ENCODE measurements at regions not wholly inside any gene's neighbourhood (a gene's known extent, or its start where the extent isn't known, plus 50 kb on each side); places are given as distances from the start of the nearest gene placed in this dataset.

GRCh38 chr5:68420476-68421344, 205.2 kb downstream of the PIK3R1 start:
- Histone ChIP-seq H2AFZ (replicated peaks) (no peak overlapping the region), H3K9ac (no peak overlapping the region), H3K79me2 (ENCODE audit: low read depth) (no peaks in the 10 kb centered on the region), H3K27ac (no peak overlapping the region), H3K27me3 (no peaks in the 10 kb centered on the region), H3K4me2 (no peak overlapping the region), H3K4me1 (peaks cover 9% of the 10 kb centered on the region), H3K4me3 (no peak overlapping the region), H3F3A (ENCODE audit: low read depth) (no peaks in the 10 kb centered on the region), H3K36me3 (no peaks in the 10 kb centered on the region), H3K9me3 (ENCODE audit: low read depth) (no peaks in the 10 kb centered on the region), H4K20me1 (ENCODE audit: low read depth) (no peaks in the 10 kb centered on the region)
- Mint-ChIP-seq H3K4me3 (no peak overlapping the region), H3K36me3 (no peaks in the 10 kb centered on the region), H3K9me3 (no peaks in the 10 kb centered on the region), H3K27me3 (ENCODE audit: insufficient read depth, low read depth) (no peaks in the 10 kb centered on the region), H3K27ac (no peak overlapping the region), H3K4me1 (peaks cover 23% of the 10 kb centered on the region)
- TF ChIP-seq EZH2phosphoT487 (IDR thresholded peaks at IDR 0.05) (no peak), EZH2 (IDR thresholded peaks at IDR 0.05) (no peak), CTCF (IDR thresholded peaks at IDR 0.05) (no peak)
- DNase-seq (ENCODE audit: low spot score), result no peak

DNA sequence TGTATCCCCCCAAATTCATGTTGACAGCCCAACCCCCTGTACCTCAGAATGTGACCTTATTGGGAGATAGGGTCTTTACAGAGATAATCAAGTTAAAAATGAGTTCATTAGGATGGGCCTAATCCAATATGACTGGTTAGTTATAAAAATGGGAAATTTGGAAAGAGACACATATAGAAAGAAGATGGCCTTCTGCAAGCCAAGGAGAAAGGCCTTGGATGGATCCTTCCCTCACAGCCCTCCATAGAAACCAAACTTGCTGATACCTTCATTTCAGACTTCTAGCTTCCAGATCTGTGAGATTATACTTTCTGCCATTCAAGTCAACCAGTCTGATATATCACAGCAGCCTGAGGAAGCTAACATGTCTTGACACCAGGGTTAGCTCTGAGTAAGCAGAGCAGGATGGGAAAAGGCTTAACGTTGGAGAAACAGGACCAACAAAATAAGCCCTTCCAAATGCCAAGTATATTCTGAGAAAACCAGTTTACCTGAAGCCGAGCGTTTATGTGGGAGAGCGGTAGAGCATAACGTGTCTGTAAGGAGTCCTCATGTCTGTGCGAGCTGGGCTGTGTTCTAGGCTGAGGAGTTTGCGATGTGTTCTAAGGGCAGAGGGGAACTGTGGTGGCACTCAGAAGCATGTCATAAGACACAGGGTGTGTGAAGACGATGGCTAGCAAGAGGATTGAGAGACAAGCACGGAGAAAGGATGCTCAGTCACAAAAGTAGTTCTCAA, 206.1 kb downstream of the PIK3R1 start:
- H3K79me2 ChIP-seq (ENCODE audit: low read depth), result no peaks in the 10 kb centered on the region
- Mint-ChIP-seq H3K36me3 (no peaks in the 10 kb centered on the region), H3K4me1 (peaks cover 21% of the 10 kb centered on the region), H3K27ac (no peak overlapping the region), H3K4me3 (no peak overlapping the region), H3K27me3 (ENCODE audit: insufficient read depth, low read depth) (no peaks in the 10 kb centered on the region), H3K9me3 (no peaks in the 10 kb centered on the region)
- peaks cover 9% of the 10 kb centered on the region for H3K4me1 ChIP-seq
- no peak overlapping the region for H3K9ac ChIP-seq
- no peaks in the 10 kb centered on the region for H3K36me3 ChIP-seq
- H4K20me1 ChIP-seq (ENCODE audit: low read depth), result no peaks in the 10 kb centered on the region
- no peak overlapping the region for H3K4me3 ChIP-seq
- H3K27ac ChIP-seq, result no peak overlapping the region
- H3F3A ChIP-seq (ENCODE audit: low read depth), result no peaks in the 10 kb centered on the region
- H3K9me3 ChIP-seq (ENCODE audit: low read depth), result no peaks in the 10 kb centered on the region
- TF ChIP-seq CTCF (IDR thresholded peaks at IDR 0.05), result no peak
- no peak for TF ChIP-seq EZH2 (IDR thresholded peaks at IDR 0.05)
- TF ChIP-seq EZH2phosphoT487 (IDR thresholded peaks at IDR 0.05), result no peak
- H3K27me3 ChIP-seq, result no peaks in the 10 kb centered on the region
- no peak overlapping the region for H3K4me2 ChIP-seq
- DNase-seq (ENCODE audit: low spot score), result no peak
- H2AFZ ChIP-seq (replicated peaks), result no peak overlapping the region

DNA sequence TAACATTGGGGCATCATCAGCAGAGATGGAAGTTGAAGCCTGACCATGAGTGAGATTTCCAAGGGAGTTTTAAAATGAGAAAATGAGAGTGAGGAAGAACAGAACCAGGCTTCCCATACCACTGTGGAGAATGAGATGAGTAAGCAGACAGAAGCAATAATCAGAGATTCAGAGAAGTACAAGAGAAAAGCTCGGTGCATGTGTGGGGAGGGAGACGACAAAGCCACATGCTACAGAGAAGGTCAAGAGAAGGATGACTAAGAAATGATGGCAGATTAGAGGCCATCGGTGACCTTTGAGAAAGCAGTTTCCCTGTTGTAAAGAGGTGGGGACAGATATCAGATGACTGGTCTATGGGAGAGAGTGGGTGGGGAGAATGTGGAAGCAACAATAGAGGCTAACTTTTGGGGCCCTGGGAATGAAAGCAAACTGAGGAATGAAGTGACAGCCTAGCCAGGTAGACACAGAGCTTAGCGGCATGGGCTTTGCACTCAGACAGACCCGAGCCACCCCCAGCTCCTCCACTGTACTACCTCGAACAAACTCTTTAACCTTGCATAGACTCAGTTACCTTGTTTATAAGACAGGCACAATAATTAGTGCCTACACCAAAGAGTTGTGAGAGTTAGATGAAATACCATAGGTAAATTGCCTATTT, 207.7 kb downstream of the PIK3R1 start:
- H2AFZ ChIP-seq (replicated peaks), result no peak overlapping the region

More for the DNA sequence above, 207.7 kb downstream of the PIK3R1 start:
- Mint-ChIP-seq H3K36me3 (no peaks in the 10 kb centered on the region), H3K4me3 (no peak overlapping the region), H3K9me3 (no peaks in the 10 kb centered on the region), H3K4me1 (peaks cover 24% of the 10 kb centered on the region), H3K27ac (no peak overlapping the region), H3K27me3 (ENCODE audit: insufficient read depth, low read depth) (no peaks in the 10 kb centered on the region)
- H3K79me2 ChIP-seq (ENCODE audit: low read depth), result no peaks in the 10 kb centered on the region
- H3K9me3 ChIP-seq (ENCODE audit: low read depth), result no peaks in the 10 kb centered on the region
- H3K27me3 ChIP-seq, result no peaks in the 10 kb centered on the region
- H3K4me1 ChIP-seq, result peaks cover 9% of the 10 kb centered on the region
- no peak overlapping the region for H3K27ac ChIP-seq
- TF ChIP-seq CTCF (IDR thresholded peaks at IDR 0.05) (no peak), EZH2 (IDR thresholded peaks at IDR 0.05) (no peak), EZH2phosphoT487 (IDR thresholded peaks at IDR 0.05) (no peak)
- no peak overlapping the region for H3K9ac ChIP-seq
- H3F3A ChIP-seq (ENCODE audit: low read depth), result no peaks in the 10 kb centered on the region
- no peak overlapping the region for H3K4me3 ChIP-seq
- no peak for DNase-seq (ENCODE audit: low spot score)
- no peaks in the 10 kb centered on the region for H4K20me1 ChIP-seq (ENCODE audit: low read depth)
- H3K4me2 ChIP-seq, result no peak overlapping the region
- no peaks in the 10 kb centered on the region for H3K36me3 ChIP-seq

Measured in neural progenitor cell (in vitro differentiated cells).